CD4-positive, alpha-beta T cell treated with Interleukin-21 for 1 hour (primary cell): ENCODE measurements at regions not wholly inside any gene's neighbourhood (a gene's known extent, or its start where the extent isn't known, plus 50 kb on each side); places are given as distances from the start of the nearest gene placed in this dataset.

Experiments
- DNase-seq: peaks from one replicate; pipeline ENCODE4 v3.0.0-alpha.2; 2020

GRCh38 chr12:19064713-19065112 is 64.8 kb upstream of the PLEKHA5 start:
- no peak for DNase-seq

GRCh38 chr12:19065223-19065622 is 64.3 kb upstream of the PLEKHA5 start:
- no peak for DNase-seq

DNA sequence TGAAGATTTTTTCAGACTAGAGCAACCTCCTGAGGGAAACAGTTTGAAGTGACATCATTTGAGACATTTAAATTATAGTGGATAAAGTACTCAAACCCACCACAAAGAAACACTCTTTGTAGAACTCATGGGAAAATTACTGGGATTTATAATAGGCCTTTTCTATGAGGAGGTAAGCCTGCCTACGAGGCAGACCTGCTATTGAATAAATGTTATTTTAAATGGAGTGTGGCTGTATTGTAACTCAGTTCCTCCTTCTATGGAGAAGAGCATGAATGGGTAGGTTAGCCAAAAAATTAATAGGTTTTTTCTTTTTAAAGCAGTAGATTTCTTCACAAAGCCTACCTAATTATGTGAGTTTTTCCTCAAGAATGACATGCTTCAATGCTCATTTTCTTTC is 63.7 kb upstream of the PLEKHA5 start:
- DNase-seq: no peak

- no peak for DNase-seq
These were observed 63.0 kb upstream of the PLEKHA5 start for GRCh38 chr12:19066475-19067001.

- DNase-seq: no peak
These were observed 61.4 kb upstream of the PLEKHA5 start for GRCh38 chr12:19068137-19068536.

GRCh38 chr12:19070341-19070740 is 59.2 kb upstream of the PLEKHA5 start:
- no peak for DNase-seq

DNA sequence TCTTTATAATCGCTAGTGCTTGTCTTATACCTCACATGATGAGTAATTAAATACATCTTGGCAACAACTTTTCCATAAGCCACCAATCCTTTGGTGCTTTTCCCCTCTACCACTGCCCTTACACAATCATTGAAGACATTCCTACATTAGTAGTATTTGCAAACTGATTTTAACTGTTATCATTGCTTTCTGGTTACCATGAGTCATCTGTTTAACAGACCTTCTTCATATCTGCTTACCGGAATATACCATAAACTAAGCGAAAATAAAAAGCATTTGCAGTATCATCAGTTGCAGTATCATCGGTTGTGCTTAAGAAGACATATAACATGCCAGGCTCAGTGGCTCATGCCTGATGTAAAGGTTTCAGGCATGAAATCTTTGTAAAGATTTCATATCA is 54.8 kb upstream of the PLEKHA5 start:
- no peak for DNase-seq

- DNase-seq: no peak
These were observed 53.7 kb upstream of the PLEKHA5 start for GRCh38 chr12:19075711-19076340.
